HCT116 (cell line): ENCODE measurements at regions not wholly inside any gene's neighbourhood (a gene's known extent, or its start where the extent isn't known, plus 50 kb on each side); places are given as distances from the start of the nearest gene placed in this dataset.

Experiments
- ATAC-seq: fragments of 200-7000 bp; cut with Tn5 transposase; 2 replicates; pipeline ENCODE4 v1.9.1; 2020; ENCODE audit warnings: mild to moderate bottlenecking, moderate library complexity
- BruUV-seq: library from RNA; stranded (reverse); fragments of 400-500 nt; replicated peaks from 2 replicates; lab custom pipeline; 2021; lab: Mats Ljungman, UMichigan
- CTCF ChIA-PET: fragments of 300-600 bp; sonication (Branson Sonifier 250); formaldehyde crosslinking; loops from one replicate; lab custom pipeline; 2021; ENCODE audit warnings: antibody characterized with exemption; lab: Charles Lee
- POLR2A ChIA-PET: fragments of 300-600, 350-600 bp; sonication (Branson Sonifier 250); formaldehyde crosslinking; loops from one replicate; lab custom pipeline; 2021; ENCODE audit warnings: antibody characterized with exemption; lab: Charles Lee
- RAD21 ChIA-PET, 2 experiments: fragments of 300-600 bp; sonication (Branson Sonifier 250); formaldehyde crosslinking; loops; one replicate each; lab custom pipeline; 2023; ENCODE audit warnings: low total read pairs in 2 of 2; ENCODE audit not compliant: uncharacterized antibody in 2 of 2, unreplicated experiment in 2 of 2, low non-redundant PET in 1 of 2; lab: Charles Lee
- DNase-seq: peaks from one replicate; pipeline ENCODE4 v3.0.0-alpha.2; 2010; ENCODE audit warnings: low read depth, low spot score
- H2AFZ ChIP-seq: fragments of 200-600 bp; shearing (Covaris generic), sonication (generic); 2 replicates; pipeline ENCODE4 v1.6.1; 2017; ENCODE audit warnings: low read depth, mixed run types, mixed read lengths, antibody characterized with exemption, low read length; ENCODE audit not compliant: poor library complexity, severe bottlenecking
- H3K27ac ChIP-seq: 2 replicates; pipeline ENCODE4 v1.5.1; 2012; ENCODE audit warnings: low read depth, low read length
- H3K27me3 ChIP-seq: fragments of 200-600 bp; sonication (generic); 2 replicates; pipeline ENCODE4 v1.6.1; 2016; ENCODE audit warnings: mixed run types, low read length, mixed read lengths; ENCODE audit not compliant: insufficient read depth
- H3K36me3 ChIP-seq, 2 experiments: fragments of 200-500 bp in 1 of 2; fragments of 200-600 bp in 1 of 2; sonication (Bioruptor generic) in 1 of 2; sonication (generic) in 1 of 2; 2 replicates each; pipeline versions ENCODE4 v1.5.1 to v1.6.1; 2014 to 2016; ENCODE audit warnings: low read length in 2 of 2, inconsistent platforms in 1 of 2, mixed read lengths in 1 of 2, mixed run types in 1 of 2; ENCODE audit not compliant: insufficient read depth in 2 of 2, control insufficient read depth in 1 of 2
- H3K4me1 ChIP-seq, 2 experiments: fragments of 200-600 bp in 1 of 2; sonication (generic) in 1 of 2; 2 replicates each; pipeline versions ENCODE4 v1.5.1 to v1.6.1; 2012 to 2017; ENCODE audit warnings: low read length in 2 of 2, inconsistent platforms in 1 of 2, mild to moderate bottlenecking in 1 of 2, mixed read lengths in 1 of 2, mixed run types in 1 of 2, moderate library complexity in 1 of 2; ENCODE audit not compliant: insufficient read depth in 2 of 2, control insufficient read depth in 1 of 2
- H3K4me2 ChIP-seq: fragments of 200-600 bp; sonication (generic); 2 replicates; pipeline ENCODE4 v1.6.1; 2017; ENCODE audit warnings: mixed run types, low read length, mixed read lengths
- H3K4me3 ChIP-seq, 2 experiments: fragments of 200-600 bp in 1 of 2; sonication (generic) in 1 of 2; replicated peaks in 1 of 2; 2 replicates each; pipeline ENCODE4 v1.5.1; 2011 to 2016; ENCODE audit warnings: low read length in 2 of 2, control low read depth in 1 of 2, low read depth in 1 of 2, mild to moderate bottlenecking in 1 of 2, mixed read lengths in 1 of 2, mixed run types in 1 of 2
- H3K79me2 ChIP-seq: fragments of 200-600 bp; sonication (generic); 2 replicates; pipeline ENCODE4 v1.6.1; 2017; ENCODE audit warnings: mild to moderate bottlenecking, mixed run types, low read length, moderate library complexity, mixed read lengths; ENCODE audit not compliant: insufficient read depth
- H3K9ac ChIP-seq: fragments of 200-600 bp; sonication (generic); 2 replicates; pipeline ENCODE4 v1.6.1; 2016; ENCODE audit warnings: low read length, mixed read lengths
- H3K9me2 ChIP-seq: fragments of 200-600 bp; sonication (generic), shearing (Covaris generic); 2 replicates; pipeline ENCODE4 v1.6.1; 2017; ENCODE audit warnings: mixed run types, mild to moderate bottlenecking, moderate library complexity; ENCODE audit not compliant: insufficient read depth
- H3K9me3 ChIP-seq, 2 experiments: fragments of 200-500 bp in 1 of 2; fragments of 200-600 bp in 1 of 2; sonication (Bioruptor generic) in 1 of 2; sonication (generic) in 1 of 2; 2 replicates each; pipeline ENCODE4 v1.6.1; 2014 to 2017; ENCODE audit warnings: low read length in 2 of 2, mixed read lengths in 2 of 2, inconsistent platforms in 1 of 2, low read depth in 1 of 2, mild to moderate bottlenecking in 1 of 2, mixed run types in 1 of 2, moderate library complexity in 1 of 2; ENCODE audit not compliant: control insufficient read depth in 1 of 2, insufficient read depth in 1 of 2
- H4K20me1 ChIP-seq: fragments of 200-600 bp; sonication (generic), shearing (Covaris generic); 2 replicates; pipeline ENCODE4 v1.6.1; 2017; ENCODE audit warnings: mixed run types, mild to moderate bottlenecking, moderate library complexity; ENCODE audit not compliant: insufficient read depth
- CEBPB ChIP-seq: IDR thresholded peaks from 2 replicates; pipeline ENCODE4 v1.6.1; 2012; ENCODE audit warnings: low read depth
- EGR1 ChIP-seq: IDR thresholded peaks from 2 replicates; pipeline ENCODE4 v1.6.1; 2012; ENCODE audit warnings: low read depth
- ELF1 ChIP-seq: IDR thresholded peaks from 2 replicates; pipeline ENCODE4 v1.6.1; 2012; ENCODE audit warnings: low read depth, borderline replicate concordance
- EZH2 ChIP-seq: fragments of 200-600 bp; sonication (generic); IDR thresholded peaks from 2 replicates; pipeline ENCODE4 v1.6.1; 2017; ENCODE audit warnings: antibody characterized with exemption, mixed run types
- EZH2phosphoT487 ChIP-seq: fragments of 200-600 bp; IDR thresholded peaks from 2 replicates; pipeline ENCODE4 v1.6.1; 2018; ENCODE audit warnings: antibody characterized with exemption, borderline replicate concordance
- FOSL1 ChIP-seq: IDR thresholded peaks from 2 replicates; pipeline ENCODE4 v1.6.1; 2012; ENCODE audit warnings: low read depth
- MAX ChIP-seq: IDR thresholded peaks from 2 replicates; pipeline ENCODE4 v1.6.1; 2012
- POLR2A ChIP-seq: IDR thresholded peaks from 2 replicates; pipeline ENCODE4 v1.7.0; 2011; ENCODE audit warnings: borderline replicate concordance; ENCODE audit not compliant: insufficient read depth, insufficient read length; ENCODE audit errors: extremely low read depth
- POLR2AphosphoS5 ChIP-seq: IDR thresholded peaks from 2 replicates; pipeline ENCODE4 v1.6.1; 2011; ENCODE audit warnings: mild to moderate bottlenecking, low read depth, low read length, moderate library complexity
- REST ChIP-seq: IDR thresholded peaks from 2 replicates; pipeline ENCODE4 v1.6.1; 2012; ENCODE audit warnings: low read depth
- SIN3A ChIP-seq: IDR thresholded peaks from 2 replicates; pipeline ENCODE4 v1.6.1; 2012; ENCODE audit warnings: low read depth
- SP1 ChIP-seq: IDR thresholded peaks from 2 replicates; pipeline ENCODE4 v1.6.1; 2012; ENCODE audit warnings: low read depth
- SRF ChIP-seq: IDR thresholded peaks from 2 replicates; pipeline ENCODE4 v1.6.1; 2012; ENCODE audit warnings: low read depth
- TCF7L2 ChIP-seq: IDR thresholded peaks from 2 replicates; pipeline ENCODE4 v1.7.0; 2011; ENCODE audit warnings: borderline replicate concordance, inconsistent platforms; ENCODE audit not compliant: insufficient read depth, insufficient read length; ENCODE audit errors: extremely low read depth
- YY1 ChIP-seq: IDR thresholded peaks from 2 replicates; pipeline ENCODE4 v1.6.1; 2011; ENCODE audit warnings: low read length, low read depth, moderate library complexity, mild to moderate bottlenecking; ENCODE audit not compliant: insufficient replicate concordance; ENCODE audit errors: extremely low read depth
- ZBTB33 ChIP-seq: IDR thresholded peaks from 2 replicates; pipeline ENCODE4 v1.6.1; 2011; ENCODE audit warnings: mild to moderate bottlenecking, low read length, moderate library complexity; ENCODE audit not compliant: insufficient replicate concordance; ENCODE audit errors: extremely low read depth
- ZNF274 ChIP-seq: fragments of 200-500 bp; sonication (Bioruptor generic); IDR thresholded peaks from 2 replicates; pipeline ENCODE4 v1.6.1; 2014; ENCODE audit warnings: mild to moderate bottlenecking, low read depth, low read length, inconsistent platforms
- intact Hi-C: fragments of 100-400 bp; cut with micrococcal nuclease; formaldehyde crosslinking; loops from 2 replicates; pipeline ENCODE4 v1.10.0; 2022
- TF ChIP-seq, protein P1 (sequence below): IDR thresholded peaks from 2 replicates; pipeline ENCODE4 v1.6.1; 2012
- TF ChIP-seq, protein P2 (sequence below), 3 experiments: fragments of 200-600 bp in 1 of 3; sonication (generic) in 1 of 3; IDR thresholded peaks in 2 of 3; conservative IDR thresholded peaks in 1 of 3; 2 replicates each; pipeline ENCODE4 v1.5.1; 2012 to 2017; ENCODE audit warnings: low read depth in 2 of 3, low read length in 2 of 3, antibody characterized with exemption in 1 of 3, borderline replicate concordance in 1 of 3, control low read depth in 1 of 3, mild to moderate bottlenecking in 1 of 3, mixed read lengths in 1 of 3, mixed run types in 1 of 3, moderate library complexity in 1 of 3; ENCODE audit not compliant: insufficient read depth in 1 of 3

DNA sequence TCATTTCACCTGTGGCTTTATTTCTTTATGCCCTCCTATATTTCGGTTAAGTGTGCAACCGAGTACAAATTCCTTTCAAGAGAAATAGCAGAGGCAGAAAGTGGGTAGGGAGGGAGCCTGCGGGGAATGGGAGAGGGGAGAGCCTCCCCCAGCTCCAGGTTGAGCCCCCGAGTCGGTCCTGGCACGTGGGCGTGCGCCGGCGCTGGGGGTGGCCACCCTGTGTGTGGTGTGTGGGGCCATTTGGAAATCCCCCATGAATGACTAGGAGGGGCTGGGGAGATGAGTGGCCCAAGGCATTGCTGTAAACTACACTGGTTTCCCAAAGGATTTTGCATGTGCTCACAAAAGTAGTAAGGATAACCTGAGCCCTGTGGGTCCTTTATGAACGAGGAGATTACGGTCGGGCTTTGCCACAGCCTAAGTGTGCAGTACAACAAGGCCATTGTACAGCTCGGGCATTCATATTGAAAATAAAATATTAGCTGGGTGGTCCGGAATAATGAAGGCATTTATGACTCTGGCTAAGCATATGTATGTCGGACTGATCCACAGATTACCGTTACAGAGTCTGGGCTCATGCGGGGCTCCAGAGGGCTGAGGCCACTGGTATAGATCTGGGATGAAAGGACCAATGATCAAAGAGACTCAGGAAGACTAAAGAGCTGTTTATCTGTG, 84.5 kb upstream of the RALGAPA2 start:
- H3K36me3 ChIP-seq = no peaks in the 10 kb centered on the region
- no peak overlapping the region for H3K4me2 ChIP-seq
- no peak overlapping the region for H2AFZ ChIP-seq
- ChIA-PET RAD21 (no interaction called here), POLR2A (no interaction called here), CTCF (no interaction called here)
- no peak for ATAC-seq
- H3K9me2 ChIP-seq = no peaks in the 10 kb centered on the region
- BruUV-seq = no TSS peak
- H3K79me2 ChIP-seq = no peaks in the 10 kb centered on the region
- no peaks in the 10 kb centered on the region for H4K20me1 ChIP-seq
- H3K9me3 ChIP-seq = no peaks in the 10 kb centered on the region
- no peak overlapping the region for H3K9ac ChIP-seq
- no peak for DNase-seq
- H3K27me3 ChIP-seq = 0 out of 2 replicates have a peak, but pooled peaks cover 15% of the 10 kb centered on the region
- H3K27ac ChIP-seq = no peak overlapping the region
- H3K4me1 ChIP-seq = no peaks in the 10 kb centered on the region
- intact Hi-C loops = no loop called here
- TF ChIP-seq, protein P1, sequence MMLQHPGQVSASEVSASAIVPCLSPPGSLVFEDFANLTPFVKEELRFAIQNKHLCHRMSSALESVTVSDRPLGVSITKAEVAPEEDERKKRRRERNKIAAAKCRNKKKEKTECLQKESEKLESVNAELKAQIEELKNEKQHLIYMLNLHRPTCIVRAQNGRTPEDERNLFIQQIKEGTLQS = no peak
- TF ChIP-seq REST (no peak), ELF1 (no peak), TCF7L2 (no peak), EGR1 (no peak), POLR2A (no peak), MAX (no peak), YY1 (no peak), ZNF274 (no peak), EZH2 (no peak), FOSL1 (no peak), SP1 (no peak), SRF (no peak), EZH2phosphoT487 (no peak), SIN3A (no peak), POLR2AphosphoS5 (no peak), ZBTB33 (no peak), CEBPB (no peak)
- TF ChIP-seq, protein P2, sequence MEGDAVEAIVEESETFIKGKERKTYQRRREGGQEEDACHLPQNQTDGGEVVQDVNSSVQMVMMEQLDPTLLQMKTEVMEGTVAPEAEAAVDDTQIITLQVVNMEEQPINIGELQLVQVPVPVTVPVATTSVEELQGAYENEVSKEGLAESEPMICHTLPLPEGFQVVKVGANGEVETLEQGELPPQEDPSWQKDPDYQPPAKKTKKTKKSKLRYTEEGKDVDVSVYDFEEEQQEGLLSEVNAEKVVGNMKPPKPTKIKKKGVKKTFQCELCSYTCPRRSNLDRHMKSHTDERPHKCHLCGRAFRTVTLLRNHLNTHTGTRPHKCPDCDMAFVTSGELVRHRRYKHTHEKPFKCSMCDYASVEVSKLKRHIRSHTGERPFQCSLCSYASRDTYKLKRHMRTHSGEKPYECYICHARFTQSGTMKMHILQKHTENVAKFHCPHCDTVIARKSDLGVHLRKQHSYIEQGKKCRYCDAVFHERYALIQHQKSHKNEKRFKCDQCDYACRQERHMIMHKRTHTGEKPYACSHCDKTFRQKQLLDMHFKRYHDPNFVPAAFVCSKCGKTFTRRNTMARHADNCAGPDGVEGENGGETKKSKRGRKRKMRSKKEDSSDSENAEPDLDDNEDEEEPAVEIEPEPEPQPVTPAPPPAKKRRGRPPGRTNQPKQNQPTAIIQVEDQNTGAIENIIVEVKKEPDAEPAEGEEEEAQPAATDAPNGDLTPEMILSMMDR (IDR thresholded peaks at IDR 0.05 in 2 of 3, conservative IDR thresholded peaks at IDR 0.05 in 1 of 3; ENCODE audit: borderline replicate concordance in 1 of 3, insufficient read depth in 1 of 3, low read depth in 2 of 3, low read length in 2 of 3) = no peak
- H3K4me3 ChIP-seq = no peak overlapping the region
